Tibial nerve (tissue), 4 donors: ENCODE measurements at regions not wholly inside any gene's neighbourhood (a gene's known extent, or its start where the extent isn't known, plus 50 kb on each side); places are given as distances from the start of the nearest gene placed in this dataset.

Experiments
- EP300 ChIP-seq, 2 donors: sonication (generic); formaldehyde crosslinking; IDR thresholded peaks; one replicate each; pipeline ENCODE4 v1.6.1; 2017; ENCODE audit warnings: antibody characterized with exemption in 2 of 2, mild to moderate bottlenecking in 1 of 2
- POLR2A ChIP-seq, 2 donors: fragments of 450-650 bp; IDR thresholded peaks; one replicate each; pipeline ENCODE4 v1.6.1; 2017; ENCODE audit warnings: antibody characterized with exemption in 2 of 2, mild to moderate bottlenecking in 2 of 2, moderate library complexity in 2 of 2
- TF ChIP-seq, protein P1 (sequence below), 5 experiments: fragments of 200-600 bp in 3 of 5; fragments of 450-650 bp in 2 of 5; sonication (generic) in 3 of 5; IDR thresholded peaks; one replicate each; pipeline ENCODE4 v1.5.1; 2016 to 2019; ENCODE audit warnings: antibody characterized with exemption in 5 of 5, mild to moderate bottlenecking in 3 of 5, moderate library complexity in 2 of 5

DNA sequence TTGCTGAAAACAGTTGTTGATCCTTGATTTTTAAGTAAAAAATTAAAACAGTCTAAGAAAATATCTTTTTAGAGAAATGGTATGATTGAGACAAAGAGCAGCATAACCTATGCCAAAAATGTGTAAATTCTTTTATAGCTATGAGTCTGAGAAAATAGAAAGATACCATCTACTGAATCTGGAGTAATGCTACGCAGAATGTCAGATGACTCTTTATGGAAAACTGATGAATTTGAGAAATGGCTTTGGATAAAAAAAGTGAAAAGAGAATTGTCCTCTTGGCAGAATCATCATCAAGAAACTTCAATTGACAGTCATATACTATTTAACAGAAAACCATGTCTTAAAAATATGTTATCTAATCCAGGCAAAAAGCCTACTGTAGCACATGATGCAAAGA lies 183.1 kb downstream of the FAT4 start:
- TF ChIP-seq, protein P1, sequence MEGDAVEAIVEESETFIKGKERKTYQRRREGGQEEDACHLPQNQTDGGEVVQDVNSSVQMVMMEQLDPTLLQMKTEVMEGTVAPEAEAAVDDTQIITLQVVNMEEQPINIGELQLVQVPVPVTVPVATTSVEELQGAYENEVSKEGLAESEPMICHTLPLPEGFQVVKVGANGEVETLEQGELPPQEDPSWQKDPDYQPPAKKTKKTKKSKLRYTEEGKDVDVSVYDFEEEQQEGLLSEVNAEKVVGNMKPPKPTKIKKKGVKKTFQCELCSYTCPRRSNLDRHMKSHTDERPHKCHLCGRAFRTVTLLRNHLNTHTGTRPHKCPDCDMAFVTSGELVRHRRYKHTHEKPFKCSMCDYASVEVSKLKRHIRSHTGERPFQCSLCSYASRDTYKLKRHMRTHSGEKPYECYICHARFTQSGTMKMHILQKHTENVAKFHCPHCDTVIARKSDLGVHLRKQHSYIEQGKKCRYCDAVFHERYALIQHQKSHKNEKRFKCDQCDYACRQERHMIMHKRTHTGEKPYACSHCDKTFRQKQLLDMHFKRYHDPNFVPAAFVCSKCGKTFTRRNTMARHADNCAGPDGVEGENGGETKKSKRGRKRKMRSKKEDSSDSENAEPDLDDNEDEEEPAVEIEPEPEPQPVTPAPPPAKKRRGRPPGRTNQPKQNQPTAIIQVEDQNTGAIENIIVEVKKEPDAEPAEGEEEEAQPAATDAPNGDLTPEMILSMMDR (IDR thresholded peaks at IDR 0.05): no peak
- TF ChIP-seq POLR2A (IDR thresholded peaks at IDR 0.05) (no peak), EP300 (IDR thresholded peaks at IDR 0.05) (no peak)
